NOMO-1 treated with dmso at 0.1 percent for 144 hours (cell line): ENCODE measurements at regions not wholly inside any gene's neighbourhood (a gene's known extent, or its start where the extent isn't known, plus 50 kb on each side); places are given as distances from the start of the nearest gene placed in this dataset.

Source experiments
- DNase-seq: peaks from one replicate; lab custom pipeline; 2025; ENCODE audit not compliant: unreplicated experiment; lab: John Stamatoyannopoulos, UW

GRCh38 chr18:40984856-40985255 is 970.2 kb upstream of the PIK3C3 start:
- no peak for DNase-seq

- DNase-seq: no peak
These were observed 971.2 kb upstream of the PIK3C3 start for GRCh38 chr18:40983835-40984234.

- DNase-seq: no peak
These were observed 974.9 kb upstream of the PIK3C3 start for GRCh38 chr18:40980171-40980570.

- DNase-seq: no peak
These were observed 979.0 kb upstream of the PIK3C3 start for GRCh38 chr18:40976050-40976449.

GRCh38 chr18:40974448-40974847 is 980.6 kb upstream of the PIK3C3 start:
- DNase-seq: no peak

- no peak for DNase-seq
These were observed 992.2 kb upstream of the PIK3C3 start for GRCh38 chr18:40962784-40963183.

GRCh38 chr18:40957533-40958070 is 997.4 kb upstream of the PIK3C3 start:
- no peak for DNase-seq

- DNase-seq: no peak
These were observed 998.8 kb upstream of the PIK3C3 start for GRCh38 chr18:40956213-40956612.

- no peak for DNase-seq
These were observed 999.7 kb upstream of the PIK3C3 start for GRCh38 chr18:40955351-40955750.

- no peak for DNase-seq
These were observed 1005.7 kb upstream of the PIK3C3 start for GRCh38 chr18:40949114-40949950.

GRCh38 chr18:40944576-40944975 is 1010.5 kb upstream of the PIK3C3 start:
- no peak for DNase-seq

GRCh38 chr18:40939656-40940515 is 1015.1 kb upstream of the PIK3C3 start:
- DNase-seq: no peak

GRCh38 chr18:40938615-40939014 is 1016.4 kb upstream of the PIK3C3 start:
- DNase-seq: no peak

GRCh38 chr18:40937386-40937785 is 1017.6 kb upstream of the PIK3C3 start:
- no peak for DNase-seq

GRCh38 chr18:40935423-40935822 is 1019.6 kb upstream of the PIK3C3 start:
- DNase-seq: no peak

GRCh38 chr18:40932862-40933261 is 1022.2 kb upstream of the PIK3C3 start:
- DNase-seq: no peak

- no peak for DNase-seq
These were observed 1024.7 kb upstream of the PIK3C3 start for GRCh38 chr18:40930211-40930882.

GRCh38 chr18:40929399-40929798 is 1025.6 kb upstream of the PIK3C3 start:
- DNase-seq: no peak

GRCh38 chr18:40926679-40927078 is 1028.4 kb upstream of the PIK3C3 start:
- DNase-seq: no peak

- DNase-seq: no peak
These were observed 1029.9 kb upstream of the PIK3C3 start for GRCh38 chr18:40925071-40925541.
